GM18499 (cell line): ENCODE measurements at regions not wholly inside any gene's neighbourhood (a gene's known extent, or its start where the extent isn't known, plus 50 kb on each side); places are given as distances from the start of the nearest gene placed in this dataset.

Experiments used
- ATAC-seq: cut with Tn5 transposase; IDR thresholded peaks from one replicate; pipeline ENCODE4 v1.9.1; 2021; ENCODE audit warnings: moderate number of reproducible peaks; ENCODE audit not compliant: insufficient read depth, unreplicated experiment

- ATAC-seq: no peak
Observed at GRCh38 chr9:100933656-100934055, 94.9 kb upstream of the PLPPR1 start.

- no peak for ATAC-seq
Observed at GRCh38 chr9:100937382-100937781, 91.1 kb upstream of the PLPPR1 start.

GRCh38 chr9:100938507-100938906 is 90.0 kb upstream of the PLPPR1 start:
- ATAC-seq: no peak

GRCh38 chr9:100939636-100940035 is 88.9 kb upstream of the PLPPR1 start:
- ATAC-seq: no peak

GRCh38 chr9:100959226-100959625 is 69.3 kb upstream of the PLPPR1 start:
- no peak for ATAC-seq
